ENCODE measurements at regions not wholly inside any gene's neighbourhood (a gene's known extent, or its start where the extent isn't known, plus 50 kb on each side); places are given as distances from the start of the nearest gene placed in this dataset.

- no peak for DNase-seq
- H3K27me3 ChIP-seq, result no peaks in the 10 kb centered on the region
- no peak overlapping the region for H3K27ac ChIP-seq
- WGBS, 2 donors, result 73 to 75% methylated on average over 5 of the region's 5 CpGs
- H3K36me3 ChIP-seq (replicated peaks in 1 of 2; ENCODE audit: insufficient read depth in 1 of 2, low read depth in 2 of 2), result no peaks in the 10 kb centered on the region
- no peak for TF ChIP-seq POLR2A (IDR thresholded peaks at IDR 0.05)
- TF ChIP-seq, protein P1, sequence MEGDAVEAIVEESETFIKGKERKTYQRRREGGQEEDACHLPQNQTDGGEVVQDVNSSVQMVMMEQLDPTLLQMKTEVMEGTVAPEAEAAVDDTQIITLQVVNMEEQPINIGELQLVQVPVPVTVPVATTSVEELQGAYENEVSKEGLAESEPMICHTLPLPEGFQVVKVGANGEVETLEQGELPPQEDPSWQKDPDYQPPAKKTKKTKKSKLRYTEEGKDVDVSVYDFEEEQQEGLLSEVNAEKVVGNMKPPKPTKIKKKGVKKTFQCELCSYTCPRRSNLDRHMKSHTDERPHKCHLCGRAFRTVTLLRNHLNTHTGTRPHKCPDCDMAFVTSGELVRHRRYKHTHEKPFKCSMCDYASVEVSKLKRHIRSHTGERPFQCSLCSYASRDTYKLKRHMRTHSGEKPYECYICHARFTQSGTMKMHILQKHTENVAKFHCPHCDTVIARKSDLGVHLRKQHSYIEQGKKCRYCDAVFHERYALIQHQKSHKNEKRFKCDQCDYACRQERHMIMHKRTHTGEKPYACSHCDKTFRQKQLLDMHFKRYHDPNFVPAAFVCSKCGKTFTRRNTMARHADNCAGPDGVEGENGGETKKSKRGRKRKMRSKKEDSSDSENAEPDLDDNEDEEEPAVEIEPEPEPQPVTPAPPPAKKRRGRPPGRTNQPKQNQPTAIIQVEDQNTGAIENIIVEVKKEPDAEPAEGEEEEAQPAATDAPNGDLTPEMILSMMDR (IDR thresholded peaks at IDR 0.05), result no peak
- H3K9me3 ChIP-seq, result no peaks in the 10 kb centered on the region
- no peak for ATAC-seq
- peaks cover 8% of the 10 kb centered on the region for H3K4me1 ChIP-seq
- intact Hi-C loops (cut with DNase I), result no loop called here
- no peak overlapping the region for H3K4me3 ChIP-seq
Observed at GRCh38 chr2:64327129-64327509, 126.8 kb upstream of the LGALSL start.

- Histone ChIP-seq H3K27ac (no peak overlapping the region), H3K9me3 (no peaks in the 10 kb centered on the region), H3K4me1 (peaks cover 8% of the 10 kb centered on the region), H3K36me3 (replicated peaks in 1 of 2; ENCODE audit: insufficient read depth in 1 of 2, low read depth in 2 of 2) (no peaks in the 10 kb centered on the region), H3K4me3 (no peak overlapping the region), H3K27me3 (no peaks in the 10 kb centered on the region)
- intact Hi-C loops (cut with DNase I), result no loop called here
- TF ChIP-seq, protein P1 (IDR thresholded peaks at IDR 0.05), result peak in 5 of 7 experiments; percentile 21 to 44 (median 27)
- TF ChIP-seq POLR2A (IDR thresholded peaks at IDR 0.05), result no peak
- ATAC-seq, result no peak
- 56 to 67% methylated on average over 16 of the region's 16 CpGs for WGBS, 2 donors
- peak in 2 of 4 donors; percentile 31 to 33 for DNase-seq
Observed at GRCh38 chr2:64327510-64328414, 126.2 kb upstream of the LGALSL start.

- H3K27ac ChIP-seq, result no peak overlapping the region
- H3K4me3 ChIP-seq, result no peak overlapping the region
- WGBS, 2 donors, result 62% methylated on average over 8 of the region's 8 CpGs
- DNase-seq (no peak), ATAC-seq (no peak)
- H3K9me3 ChIP-seq, result no peaks in the 10 kb centered on the region
- H3K4me1 ChIP-seq, result peaks cover 8% of the 10 kb centered on the region
- no peaks in the 10 kb centered on the region for H3K36me3 ChIP-seq (replicated peaks in 1 of 2; ENCODE audit: insufficient read depth in 1 of 2, low read depth in 2 of 2)
- intact Hi-C loops (cut with DNase I), result no loop called here
- no peaks in the 10 kb centered on the region for H3K27me3 ChIP-seq
- TF ChIP-seq, protein P1 (IDR thresholded peaks at IDR 0.05), result no peak
- no peak for TF ChIP-seq POLR2A (IDR thresholded peaks at IDR 0.05)
Observed at GRCh38 chr2:64328415-64328722, 125.6 kb upstream of the LGALSL start.

DNA sequence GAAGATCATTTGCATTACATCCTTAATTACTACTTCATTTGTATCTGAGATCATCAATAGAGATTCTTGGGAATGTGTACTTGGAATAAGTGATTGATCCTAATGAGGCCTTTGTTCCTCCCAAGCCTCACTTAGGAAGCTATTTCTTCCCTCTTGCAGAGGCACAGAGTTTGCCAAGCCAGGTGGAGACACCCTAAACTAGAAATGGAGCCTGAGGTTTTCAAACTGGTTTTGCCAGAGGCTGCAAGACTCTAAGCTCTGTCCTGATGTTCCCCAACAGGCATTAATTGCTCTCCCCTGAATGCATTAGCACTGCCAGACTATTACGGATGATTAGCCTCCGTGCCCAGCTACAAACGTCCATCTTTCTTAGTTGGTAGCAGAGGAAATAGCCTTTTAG lies 125.2 kb upstream of the LGALSL start:
- no peaks in the 10 kb centered on the region for H3K27me3 ChIP-seq
- 52 to 57% methylated on average over 3 of the region's 3 CpGs for WGBS, 2 donors
- H3K9me3 ChIP-seq, result no peaks in the 10 kb centered on the region
- peaks cover 8% of the 10 kb centered on the region for H3K4me1 ChIP-seq
- ATAC-seq (no peak), DNase-seq (no peak)
- no peaks in the 10 kb centered on the region for H3K36me3 ChIP-seq (replicated peaks in 1 of 2; ENCODE audit: insufficient read depth in 1 of 2, low read depth in 2 of 2)
- intact Hi-C loops (cut with DNase I), result no loop called here
- TF ChIP-seq, protein P1 (IDR thresholded peaks at IDR 0.05), result no peak
- no peak for TF ChIP-seq POLR2A (IDR thresholded peaks at IDR 0.05)
- no peak overlapping the region for H3K27ac ChIP-seq
- no peak overlapping the region for H3K4me3 ChIP-seq

GRCh38 chr2:64329848-64330247 lies 124.1 kb upstream of the LGALSL start:
- 19 to 33% methylated on average over 2 of the region's 2 CpGs for WGBS, 2 donors
- Histone ChIP-seq H3K4me1 (peaks cover 8% of the 10 kb centered on the region), H3K36me3 (replicated peaks in 1 of 2; ENCODE audit: insufficient read depth in 1 of 2, low read depth in 2 of 2) (no peaks in the 10 kb centered on the region), H3K27ac (no peak overlapping the region), H3K4me3 (no peak overlapping the region), H3K9me3 (no peaks in the 10 kb centered on the region), H3K27me3 (no peaks in the 10 kb centered on the region)
- DNase-seq, result no peak
- peak; percentile 16 for ATAC-seq
- no peak for TF ChIP-seq POLR2A (IDR thresholded peaks at IDR 0.05)
- TF ChIP-seq, protein P1 (IDR thresholded peaks at IDR 0.05), result no peak
- intact Hi-C loops (cut with DNase I), result loop anchor here (5.0 kb wide), 1 partner anchor 157 kb away; no protein-coding TSS in a partner anchor
